8988T (cell line): ENCODE measurements at regions not wholly inside any gene's neighbourhood (a gene's known extent, or its start where the extent isn't known, plus 50 kb on each side); places are given as distances from the start of the nearest gene placed in this dataset.
"Not testable (repeated sequence)": the region's sequence is repeated elsewhere in the genome, so short reads cannot be mapped to it uniquely, and the experiment has no call there.

ENCODE experiments used
- DNase-seq: peaks from one replicate; pipeline ENCODE4 v3.0.0; 2011

DNA sequence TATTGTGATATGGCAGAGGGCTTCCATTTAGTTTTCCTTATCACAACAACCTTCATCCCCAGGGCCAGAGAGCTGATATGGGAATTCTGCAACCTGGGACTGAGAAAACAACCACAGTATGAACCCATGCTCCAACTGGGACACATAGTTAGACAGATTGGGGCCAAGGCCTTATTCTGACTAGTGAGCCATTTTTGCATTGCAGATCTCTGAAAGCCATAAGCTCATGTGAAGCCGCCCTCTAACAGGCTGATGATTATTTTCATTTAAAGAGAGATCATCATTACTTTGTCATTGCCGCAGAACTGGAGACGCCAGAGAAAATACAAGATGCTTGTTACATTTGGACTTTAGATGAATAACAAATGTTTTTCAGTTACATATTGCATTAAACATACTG, 791.7 kb upstream of the POM121L12 start:
- DNase-seq = no peak

DNA sequence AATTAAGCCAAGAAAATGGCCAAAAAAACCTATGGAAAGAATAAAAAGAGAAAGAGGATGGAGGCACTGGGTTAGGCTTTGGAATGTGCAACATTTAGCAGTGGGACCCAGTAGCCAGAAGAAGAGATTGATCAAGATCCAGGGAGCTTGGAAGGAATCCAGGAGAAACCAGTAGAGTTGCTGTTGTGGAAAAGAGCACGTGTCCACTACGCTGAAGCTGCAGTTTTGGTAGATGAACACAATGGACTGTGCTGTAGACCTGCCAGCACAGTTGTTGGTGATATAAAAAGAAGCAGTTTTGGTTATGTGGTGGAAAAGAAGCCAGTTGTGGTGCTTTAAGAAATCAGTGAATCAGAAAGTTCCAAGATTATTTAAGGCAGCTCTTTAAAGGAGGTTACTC, 802.2 kb upstream of the POM121L12 start:
- no peak for DNase-seq

DNA sequence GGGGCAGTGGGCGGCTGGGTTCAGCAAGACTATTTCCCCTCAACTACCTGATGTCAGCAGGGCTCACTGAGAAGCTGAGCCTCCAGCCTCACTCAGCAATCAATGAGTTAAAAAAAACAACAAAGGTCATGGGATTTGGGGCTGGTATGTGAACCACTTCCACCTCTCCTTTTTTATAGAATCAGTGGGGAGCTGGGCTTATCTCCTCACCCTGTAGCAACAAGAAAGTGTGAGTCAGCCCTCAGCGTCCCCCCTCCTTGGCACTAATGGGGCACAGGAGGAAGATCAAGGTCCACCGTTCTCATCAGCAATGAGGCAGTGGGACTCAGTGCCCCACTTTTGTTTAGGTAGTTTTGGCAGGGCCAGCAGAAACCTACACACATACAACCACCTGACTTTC, 823.5 kb upstream of the POM121L12 start:
- DNase-seq = no peak

DNA sequence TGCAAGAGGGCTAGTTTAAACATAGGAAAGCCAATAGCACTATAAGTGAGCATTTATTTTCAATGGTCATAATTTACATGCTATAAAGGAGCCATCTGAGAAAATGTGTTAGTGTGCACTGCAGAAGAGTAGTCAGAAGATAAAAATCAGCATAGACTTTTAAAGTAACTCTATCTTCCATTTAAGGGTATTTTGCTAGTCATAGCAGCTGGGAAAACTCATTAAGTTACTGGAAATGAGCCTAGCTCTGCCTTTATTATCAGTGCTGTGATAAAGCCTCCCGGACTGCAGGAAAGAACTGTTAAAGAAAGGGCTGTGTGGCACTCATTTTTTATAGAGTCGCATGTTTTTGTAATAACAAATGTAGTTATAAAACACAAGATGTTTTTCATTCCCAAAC, 825.8 kb upstream of the POM121L12 start:
- no peak for DNase-seq

DNA sequence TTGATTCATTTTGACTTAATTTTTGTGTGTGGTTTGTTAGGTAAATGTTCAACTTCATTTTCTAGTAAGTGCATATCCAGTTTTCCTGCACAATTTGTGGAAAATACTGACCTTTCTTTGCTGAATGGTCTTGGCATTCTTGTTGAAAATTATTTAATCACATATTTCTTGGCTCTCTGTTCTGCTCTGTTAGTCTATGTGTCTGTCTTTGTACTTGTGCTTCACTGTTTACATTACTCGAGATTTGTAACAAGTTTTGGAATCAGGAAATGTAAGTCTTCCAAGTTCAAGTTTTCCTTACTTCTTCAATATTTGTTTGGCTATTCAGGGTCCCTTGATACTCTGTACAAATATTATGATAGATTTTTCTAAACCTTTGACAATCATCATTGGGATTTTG, 838.2 kb upstream of the POM121L12 start:
- no peak for DNase-seq

DNA sequence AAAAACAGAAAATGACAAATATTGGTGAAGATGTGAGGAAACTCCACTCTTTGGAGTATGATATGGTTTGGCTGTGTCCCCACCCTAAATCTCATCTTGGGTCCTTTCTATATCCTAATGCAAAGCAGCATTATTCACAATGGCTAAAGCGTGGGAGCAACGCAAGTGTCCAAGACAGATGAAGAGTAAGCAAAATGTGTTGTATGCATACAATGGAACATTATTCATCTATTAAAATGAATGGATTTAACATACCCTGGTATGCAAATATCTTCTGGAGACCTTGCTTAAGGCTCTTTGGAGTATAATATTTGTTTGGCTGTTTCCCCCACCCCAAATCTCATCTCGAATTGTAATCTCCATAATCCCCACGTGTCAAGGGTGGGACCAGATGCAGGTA, 839.8 kb upstream of the POM121L12 start:
- no peak for DNase-seq

DNA sequence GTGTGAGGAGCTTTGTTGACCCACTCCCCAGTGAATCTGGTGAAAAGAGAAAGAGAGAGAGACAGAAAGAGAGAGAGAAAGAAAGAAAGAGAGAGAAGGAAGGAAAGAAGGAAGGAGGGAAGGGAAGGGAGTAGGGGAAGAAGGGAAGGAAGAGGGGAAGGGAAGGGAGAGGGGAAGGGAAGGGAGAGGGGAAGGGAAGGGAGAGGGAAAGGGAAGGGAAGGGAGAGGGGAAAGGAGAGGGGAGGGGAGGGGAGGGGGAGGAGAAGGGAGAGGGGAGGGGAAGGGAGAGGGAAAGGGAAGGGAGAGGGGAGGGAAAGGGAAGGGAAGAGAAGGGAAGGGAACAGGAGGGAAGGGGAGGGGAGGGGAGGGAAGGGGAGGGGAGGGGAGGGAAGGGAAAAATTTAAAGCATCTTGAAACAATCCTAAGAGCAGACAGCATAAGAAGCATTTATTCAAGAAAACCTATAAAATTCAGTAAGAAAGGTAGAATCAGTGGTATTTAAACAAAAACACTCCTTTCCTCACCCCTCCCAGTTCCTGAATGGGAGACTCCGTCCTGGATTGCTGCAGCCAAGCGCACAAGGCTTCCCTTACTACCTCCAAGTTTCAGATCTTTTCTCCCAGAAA, 846.2 kb upstream of the POM121L12 start:
- no peak for DNase-seq

DNA sequence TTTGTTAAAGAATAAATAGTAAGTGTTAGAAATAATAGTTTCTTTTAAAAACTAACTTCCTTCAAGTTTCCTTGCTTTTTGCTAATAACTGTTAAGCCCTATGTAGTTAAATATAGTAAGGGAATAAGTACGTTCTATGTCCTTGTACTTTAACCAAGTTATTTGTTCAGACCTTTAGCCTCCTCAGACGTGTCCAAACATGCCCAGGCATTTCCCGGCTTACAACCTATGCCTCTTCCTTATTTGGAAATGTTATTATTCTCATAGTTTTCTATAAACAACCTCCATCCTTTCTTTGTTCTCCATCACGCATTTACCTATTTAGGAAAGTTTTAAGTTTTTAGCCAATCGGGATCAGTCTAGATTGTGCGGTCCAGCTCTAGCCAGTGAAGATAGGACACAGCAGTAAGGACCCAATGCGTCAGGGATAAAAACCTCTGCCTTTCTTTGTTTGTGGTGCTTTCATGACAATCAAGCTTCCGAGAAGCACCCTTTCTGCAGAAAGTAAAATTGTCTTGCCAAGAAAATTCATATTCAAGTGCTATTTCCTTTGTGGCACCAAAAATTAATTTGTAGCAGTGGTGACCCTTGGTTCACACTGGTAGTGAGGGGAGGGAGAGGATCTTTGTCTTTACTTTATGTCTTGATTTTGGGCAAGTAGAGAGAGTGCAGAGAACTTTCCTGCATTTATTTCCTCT, 851.3 kb upstream of the POM121L12 start:
- DNase-seq = no peak

DNA sequence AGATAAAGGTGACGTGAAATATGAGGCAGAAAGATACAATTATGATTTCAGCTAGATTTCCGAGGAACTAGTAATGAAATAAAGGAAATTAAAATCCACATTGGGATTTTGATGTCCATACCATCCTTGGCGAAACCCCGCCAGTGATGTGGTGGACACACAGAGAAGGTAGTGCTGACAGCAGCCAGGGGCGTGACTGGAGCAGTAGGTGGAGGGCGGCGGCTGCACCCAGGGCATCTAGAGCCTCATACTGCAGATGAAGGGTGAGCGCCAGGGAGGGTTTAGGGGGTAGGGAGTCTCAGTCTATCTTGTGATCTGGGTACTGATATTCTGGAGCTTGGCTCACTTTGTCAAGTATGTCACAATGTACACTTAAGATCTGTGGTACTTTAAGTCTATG, 855.5 kb upstream of the POM121L12 start:
- DNase-seq = no peak

DNA sequence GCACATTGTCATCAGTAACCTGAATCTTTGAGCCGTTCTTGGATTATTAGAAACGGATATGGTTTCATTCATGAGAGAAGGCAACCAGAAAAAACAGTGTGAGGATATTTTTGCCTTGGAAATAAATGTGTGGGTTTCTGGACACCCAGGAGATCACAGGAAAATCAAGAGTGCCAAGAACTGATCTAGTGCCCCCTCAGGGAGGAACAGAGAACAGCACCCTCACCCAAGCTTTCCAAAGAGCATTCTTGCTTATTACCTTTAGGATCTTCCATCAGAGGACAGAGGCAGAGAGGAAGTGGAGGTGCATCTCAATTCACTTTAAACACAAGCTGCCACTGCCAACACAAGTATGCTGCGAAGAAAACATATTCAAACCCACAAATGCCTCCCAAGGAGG, 851.5 kb upstream of the COBL start:
- no peak for DNase-seq

DNA sequence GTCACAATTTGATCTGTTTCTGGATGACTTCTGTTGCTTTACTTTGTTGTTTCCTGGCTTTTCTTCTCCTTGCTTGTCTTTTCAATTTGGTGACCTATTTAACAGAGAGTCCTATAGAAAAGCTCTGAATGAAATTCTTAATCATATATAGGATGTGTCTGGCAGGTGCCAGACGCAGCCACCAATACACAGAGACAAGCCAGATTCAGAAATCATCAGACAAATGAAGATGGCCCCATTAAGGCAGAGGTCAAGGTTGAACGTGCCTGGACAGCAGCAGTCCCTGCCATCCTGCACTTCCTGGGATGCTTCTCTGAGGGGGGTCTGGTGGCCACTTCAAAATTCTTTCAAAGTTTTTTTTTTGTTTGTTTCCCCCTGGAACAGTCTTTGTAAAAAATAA, 846.7 kb upstream of the COBL start:
- no peak for DNase-seq

DNA sequence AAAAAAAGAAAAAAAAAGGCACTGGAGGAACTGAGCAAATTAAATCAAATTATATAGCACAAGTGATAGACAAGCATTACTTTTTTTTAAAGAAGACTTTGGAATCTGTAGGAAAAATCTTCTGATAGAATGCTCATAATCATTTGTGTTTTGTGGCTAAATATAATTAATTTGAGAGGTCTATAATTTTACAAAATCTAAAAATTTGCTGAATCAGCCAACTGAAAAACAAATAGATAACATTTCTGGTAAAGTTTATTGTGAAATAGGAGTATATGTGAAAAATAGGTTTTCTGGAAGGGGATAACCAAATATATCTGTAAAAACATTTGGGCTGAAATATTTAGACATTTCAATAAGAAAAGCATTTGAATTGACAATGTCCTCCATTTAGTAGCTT, 844.9 kb upstream of the COBL start:
- no peak for DNase-seq

DNA sequence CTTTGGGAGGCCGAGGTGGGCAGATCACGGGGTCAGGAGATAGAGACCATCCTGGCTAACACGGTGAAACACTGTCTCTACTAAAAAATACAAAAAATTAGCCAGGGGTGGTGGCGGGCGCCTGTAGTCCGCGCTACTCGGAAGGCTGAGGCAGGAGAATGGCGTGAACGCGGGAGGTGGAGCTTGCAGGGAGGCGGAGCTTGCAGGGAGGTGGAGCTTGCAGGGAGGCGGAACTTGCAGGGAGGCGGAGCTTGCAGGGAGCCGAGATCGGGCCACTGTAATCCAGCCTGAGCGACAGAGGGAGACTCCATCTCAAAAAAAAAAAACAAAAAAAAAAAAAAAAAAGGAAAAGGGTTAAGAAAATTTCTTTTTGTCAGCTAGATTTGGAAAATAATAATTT, 842.8 kb upstream of the COBL start:
- not testable (repeated sequence) for DNase-seq

DNA sequence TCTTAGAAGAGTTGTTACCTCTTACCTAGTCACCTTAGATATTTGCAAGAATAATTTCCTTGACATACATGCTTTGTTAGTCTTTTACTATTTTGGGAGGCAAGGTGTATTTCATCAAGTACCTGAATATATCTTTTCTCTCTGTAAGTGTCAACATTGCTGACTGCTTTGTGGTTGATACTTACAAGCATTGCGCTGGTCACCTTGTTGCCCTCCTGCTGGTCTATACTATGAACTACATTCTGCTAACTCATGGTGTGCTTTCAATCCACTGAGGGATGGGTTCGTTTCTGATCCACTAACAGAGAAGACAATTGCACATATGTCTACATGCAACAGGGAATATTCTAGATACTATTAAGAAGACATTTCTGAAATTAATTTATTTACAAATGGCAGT, 837.8 kb upstream of the COBL start:
- no peak for DNase-seq

DNA sequence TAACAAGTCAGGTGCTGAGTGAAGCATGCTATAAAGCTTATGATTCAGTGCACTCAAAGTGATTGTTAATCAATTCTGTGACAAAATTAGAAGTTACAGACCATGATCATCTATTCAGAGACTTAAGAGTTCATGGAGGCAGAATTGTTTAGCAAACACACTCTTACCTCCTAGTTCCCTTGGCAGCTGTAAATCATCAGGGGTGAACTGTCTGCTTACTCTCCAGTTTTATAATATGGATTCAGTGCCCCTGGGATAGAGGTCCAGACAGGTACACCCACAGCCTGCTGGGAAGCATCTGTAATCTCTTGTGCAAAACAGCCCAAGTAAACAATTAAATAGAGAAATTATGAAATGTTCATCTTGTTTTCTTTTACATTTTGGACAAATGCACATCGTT, 835.0 kb upstream of the COBL start:
- no peak for DNase-seq

DNA sequence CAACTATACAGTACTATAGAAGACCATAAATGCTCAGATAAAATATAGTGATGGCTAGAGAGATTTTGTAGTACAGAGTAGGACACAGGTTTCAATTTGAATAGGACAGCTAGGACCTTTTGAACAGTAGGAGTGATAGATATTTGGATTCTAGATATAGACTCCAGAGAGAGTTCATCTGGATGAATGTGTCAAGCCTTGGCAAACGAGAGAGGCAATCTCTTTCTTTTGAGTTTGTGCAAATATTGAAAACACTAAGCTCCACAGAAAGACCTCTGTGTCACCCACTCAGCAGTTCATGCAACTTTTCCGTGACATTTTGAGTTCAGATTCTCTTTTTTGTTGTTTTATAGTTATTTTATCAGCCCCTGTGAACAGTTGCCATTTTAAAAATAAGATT, 834.3 kb upstream of the COBL start:
- DNase-seq = no peak

DNA sequence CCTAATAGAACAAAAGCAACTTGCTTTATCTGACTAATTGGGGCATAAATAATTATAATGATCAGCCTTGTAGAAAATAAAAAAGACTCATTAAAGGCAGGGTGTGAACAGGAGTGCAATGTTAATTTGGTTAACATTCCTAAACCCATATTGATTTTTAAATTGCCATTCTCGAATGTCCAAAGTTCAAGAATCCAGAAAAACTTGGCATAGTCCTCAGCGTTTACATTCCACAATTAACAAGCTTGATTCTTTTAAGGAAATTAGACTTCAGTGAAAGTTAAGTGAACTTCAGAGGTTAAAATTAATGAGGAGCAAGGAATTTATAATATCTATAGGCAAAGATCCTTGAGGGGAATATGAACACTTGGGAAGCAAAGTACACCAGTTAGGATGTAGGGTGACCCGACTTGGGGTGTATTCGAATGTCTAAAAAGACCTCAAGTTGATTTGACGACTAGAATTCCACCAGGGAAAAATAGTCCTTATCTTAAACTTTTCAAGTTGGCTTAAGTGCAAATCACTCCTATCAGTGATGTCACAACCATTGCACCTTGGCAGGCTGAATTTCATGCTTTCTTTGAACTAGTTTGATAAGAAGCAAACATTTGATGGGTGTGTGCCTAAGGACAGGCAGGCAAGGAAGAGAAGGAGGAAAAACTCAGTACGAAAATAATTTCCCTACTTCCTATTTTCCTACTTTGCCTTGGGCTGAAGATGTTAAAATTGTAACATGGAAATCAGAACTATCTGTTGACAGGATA, 830.4 kb upstream of the COBL start:
- DNase-seq = no peak

DNA sequence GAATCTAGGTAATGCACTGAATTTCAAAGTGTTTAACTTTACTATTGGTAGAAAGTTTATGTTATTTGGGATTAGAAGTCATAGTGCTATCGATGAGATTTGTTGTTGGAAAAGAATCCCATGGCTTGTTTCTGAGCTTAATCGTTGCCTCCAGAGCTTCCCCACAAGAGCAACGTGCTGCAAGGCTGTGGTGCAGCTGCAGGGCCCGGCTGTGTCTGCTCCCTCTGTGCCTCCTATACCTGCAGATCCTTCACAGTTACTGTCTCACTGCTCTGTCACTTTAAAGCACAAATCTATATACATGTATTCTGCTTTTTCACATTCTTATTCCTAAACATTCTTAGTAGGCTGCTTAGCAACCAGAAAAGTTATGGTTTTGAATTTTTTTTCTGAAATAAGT, 826.6 kb upstream of the COBL start:
- no peak for DNase-seq

DNA sequence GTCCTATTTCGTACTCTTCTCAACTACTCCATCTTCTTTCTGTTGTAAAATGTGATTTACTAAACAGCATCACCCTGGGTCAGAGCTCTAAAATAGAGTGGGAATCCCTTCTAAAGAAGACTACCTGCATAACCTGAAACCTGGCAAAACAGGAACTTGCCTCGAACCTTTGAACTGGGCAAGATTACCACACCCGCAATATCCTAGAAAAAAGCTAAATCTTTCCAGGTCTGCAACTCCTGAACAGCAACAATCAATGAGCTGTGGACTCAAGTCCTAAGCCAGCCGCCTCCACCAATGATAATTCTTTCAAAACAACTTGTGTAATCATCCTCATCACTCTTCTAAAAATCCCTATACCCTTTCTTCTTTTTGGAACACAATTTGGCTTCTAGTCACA, 824.2 kb upstream of the COBL start:
- no peak for DNase-seq

DNA sequence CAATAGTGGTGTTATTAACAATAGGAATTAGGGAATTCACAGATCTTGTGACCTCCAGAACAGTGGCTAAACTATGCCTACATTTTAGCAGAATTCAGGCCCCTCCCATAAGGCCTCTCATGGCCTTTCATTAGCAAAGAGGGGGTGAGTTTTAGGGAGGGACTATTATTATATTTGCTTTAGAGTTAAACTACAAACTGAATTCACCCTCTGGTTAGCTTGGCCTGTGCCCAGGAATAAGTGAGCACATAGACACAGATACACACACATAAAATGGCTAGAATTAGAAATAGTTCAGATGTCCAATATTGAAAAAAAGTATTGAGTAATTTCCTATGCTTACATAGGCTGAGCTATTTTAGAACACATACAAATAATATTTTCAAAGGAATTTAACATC, 818.8 kb upstream of the COBL start:
- no peak for DNase-seq

DNA sequence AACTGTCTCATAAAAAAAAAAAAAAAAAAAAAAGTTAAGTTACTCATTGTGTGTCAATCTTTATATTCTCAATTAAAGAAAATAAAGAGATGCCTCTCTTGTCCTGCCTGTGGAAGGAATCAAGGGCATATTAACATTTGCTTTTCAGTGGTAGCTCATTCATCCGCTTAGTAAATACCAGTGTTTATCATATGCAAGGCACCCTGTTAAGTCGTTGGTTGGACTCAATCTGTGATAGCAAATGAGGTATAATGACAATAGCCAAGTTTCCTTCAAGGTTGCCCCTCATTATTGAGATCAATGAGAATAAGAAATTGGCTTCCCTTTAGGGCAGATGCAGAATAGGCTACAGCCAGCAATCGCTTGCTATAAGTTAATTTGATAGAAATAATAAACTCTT, 812.7 kb upstream of the COBL start:
- DNase-seq = no peak

DNA sequence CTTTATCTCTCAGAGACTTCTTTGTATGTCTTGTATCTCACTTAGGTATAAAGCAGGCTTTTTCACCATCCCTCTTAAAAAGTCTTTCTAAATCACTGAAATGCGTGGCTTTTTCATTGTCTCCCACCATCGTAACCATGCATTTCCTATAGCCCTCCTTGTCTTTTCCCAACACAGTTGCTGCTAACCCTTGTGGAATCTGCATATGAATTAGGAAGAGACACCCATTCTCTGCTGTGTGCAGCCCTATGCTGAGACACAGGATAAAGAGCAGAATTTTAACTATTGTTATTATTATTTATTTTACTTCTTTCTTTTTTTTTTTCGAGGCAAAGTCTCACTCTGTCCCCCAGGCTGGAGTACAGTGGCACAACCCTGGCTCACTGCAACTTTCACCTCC, 804.3 kb upstream of the COBL start:
- DNase-seq = no peak

DNA sequence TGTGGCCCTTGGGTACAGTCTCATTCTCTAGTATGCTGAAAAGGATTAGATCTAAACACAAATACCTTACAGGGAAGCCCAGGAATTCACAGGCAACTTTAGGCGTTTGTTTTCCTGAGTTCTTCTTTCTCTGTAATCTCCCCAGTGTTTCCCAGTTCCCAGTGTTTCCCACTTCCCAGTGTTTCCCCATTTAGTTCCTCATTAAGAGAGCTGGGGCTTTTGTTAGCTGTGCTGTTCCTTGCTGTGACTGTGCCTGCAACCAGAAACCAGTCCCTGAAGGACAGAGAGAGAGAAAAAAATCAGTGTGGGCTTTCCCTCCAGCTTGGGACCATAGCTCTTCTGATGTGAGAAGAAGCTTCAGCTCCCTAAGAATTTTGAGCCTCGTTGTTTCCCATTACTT, 802.9 kb upstream of the COBL start:
- DNase-seq = no peak

DNA sequence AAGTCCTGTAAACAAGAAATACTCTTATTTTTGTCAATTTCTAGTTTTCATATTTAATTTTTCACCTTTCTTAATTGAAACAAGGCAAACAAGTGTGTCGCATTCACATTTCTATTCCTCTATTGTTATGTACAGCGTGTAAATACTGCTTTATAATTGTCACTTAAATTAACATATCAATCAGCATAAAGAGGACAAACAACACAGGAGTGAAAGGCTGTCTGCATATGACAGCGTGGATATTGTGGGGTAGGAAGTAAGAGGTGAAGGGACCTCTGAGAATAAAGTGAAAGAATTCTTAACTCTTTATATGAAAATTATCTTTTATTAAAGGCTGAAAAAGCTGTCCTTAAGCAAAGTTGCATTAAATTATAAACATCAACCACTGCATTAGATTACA, 797.9 kb upstream of the COBL start:
- DNase-seq = no peak

DNA sequence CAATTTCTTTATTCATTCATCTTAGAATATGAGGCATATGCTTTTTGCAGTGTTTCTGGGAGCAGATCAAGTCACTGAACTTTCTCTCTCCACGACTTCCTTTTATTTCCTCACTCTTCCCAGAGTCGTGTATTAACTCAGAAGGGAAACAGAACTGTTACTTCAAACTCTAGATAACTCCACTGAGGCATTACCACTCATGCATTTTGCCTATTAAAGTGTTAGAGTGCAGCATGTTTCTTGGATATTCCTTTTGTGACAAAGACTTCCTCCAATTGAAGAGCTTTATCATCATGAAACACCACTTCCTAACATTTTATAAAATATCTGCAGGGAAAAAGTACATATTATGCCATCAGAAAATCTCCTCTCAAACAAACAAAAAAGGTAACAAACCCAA, 797.4 kb upstream of the COBL start:
- no peak for DNase-seq
